ENCODE measurements at regions not wholly inside any gene's neighbourhood (a gene's known extent, or its start where the extent isn't known, plus 50 kb on each side); places are given as distances from the start of the nearest gene placed in this dataset.
"Not testable (repeated sequence)": the region's sequence is repeated elsewhere in the genome, so short reads cannot be mapped to it uniquely, and the experiment has no call there.

GRCh38 chr7:82701949-82702348, 258.4 kb upstream of the CACNA2D1 start:
- ATAC-seq (no peak), DNase-seq (no peak)
- intact Hi-C loops (cut with micrococcal nuclease): no loop called here

DNA sequence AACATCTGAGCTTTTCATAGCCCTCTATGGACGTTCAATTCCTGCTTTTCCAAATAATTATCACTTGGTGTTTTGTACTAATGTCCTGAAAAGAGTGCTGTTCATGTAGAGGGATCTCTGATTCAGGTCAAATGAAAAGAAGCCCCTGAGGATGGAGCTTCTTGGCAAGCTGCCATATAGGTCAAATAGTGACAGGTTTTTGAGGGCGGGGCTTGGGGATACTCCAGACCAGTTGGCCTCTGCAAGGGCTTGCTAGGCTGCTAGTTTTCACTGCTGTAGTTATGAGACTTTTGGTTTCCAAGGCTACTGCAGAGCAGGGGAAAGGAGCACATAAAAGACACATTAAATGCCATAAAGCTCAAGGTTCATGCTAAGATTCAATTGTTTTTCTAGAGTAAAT, 257.2 kb upstream of the CACNA2D1 start:
- no peak for ATAC-seq

DNA sequence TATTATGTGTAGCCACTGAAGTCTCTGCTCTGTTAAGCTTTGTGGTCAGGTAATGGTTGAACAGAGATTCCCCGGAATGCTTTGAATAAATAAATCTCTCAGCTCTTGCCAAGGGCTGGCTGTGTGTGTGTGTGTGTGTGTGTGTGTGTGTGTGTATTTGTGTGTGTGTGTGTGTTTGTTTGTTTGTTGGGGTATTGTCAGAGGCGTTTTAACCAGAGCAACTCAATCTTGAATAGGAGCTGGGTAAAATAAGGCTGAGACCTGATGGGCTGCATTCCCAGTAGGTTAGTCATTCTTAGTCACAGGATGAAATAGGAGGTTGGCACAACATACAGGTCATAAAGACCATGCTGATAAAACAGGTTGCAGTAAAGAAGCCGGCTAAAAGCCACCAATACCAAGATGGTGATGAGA, 256.2 kb upstream of the CACNA2D1 start:
- DNase-seq (no peak), ATAC-seq (no peak)
- intact Hi-C loops (cut with micrococcal nuclease): no loop called here

More for the DNA sequence above, 257.2 kb upstream of the CACNA2D1 start:
- DNase-seq: no peak
- intact Hi-C loops (cut with micrococcal nuclease): no loop called here

- ATAC-seq: no peak
- intact Hi-C loops (cut with micrococcal nuclease): no loop called here
- DNase-seq: no peak
These were observed 254.3 kb upstream of the CACNA2D1 start for GRCh38 chr7:82697897-82698296.

DNA sequence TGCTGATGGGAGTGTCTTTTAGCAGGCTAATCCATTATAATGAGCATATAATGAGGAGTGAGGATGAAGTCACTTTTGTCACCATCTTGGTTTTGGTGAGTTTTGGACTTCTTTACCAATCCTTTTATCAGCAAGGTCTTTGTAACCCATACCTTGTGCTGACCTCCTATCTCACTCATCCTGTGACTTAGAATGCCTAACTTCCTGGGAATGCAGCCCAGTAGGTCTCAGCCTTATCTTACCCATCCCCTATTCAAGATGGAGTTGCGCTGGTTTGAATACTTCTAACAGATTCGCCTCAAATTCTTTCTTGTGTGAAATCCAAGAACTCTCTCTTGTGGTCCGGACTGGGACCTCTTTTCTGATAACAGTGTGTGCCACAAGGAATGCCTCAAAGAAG, 253.1 kb upstream of the CACNA2D1 start:
- ATAC-seq: no peak
- intact Hi-C loops (cut with micrococcal nuclease): no loop called here
- DNase-seq: no peak

DNA sequence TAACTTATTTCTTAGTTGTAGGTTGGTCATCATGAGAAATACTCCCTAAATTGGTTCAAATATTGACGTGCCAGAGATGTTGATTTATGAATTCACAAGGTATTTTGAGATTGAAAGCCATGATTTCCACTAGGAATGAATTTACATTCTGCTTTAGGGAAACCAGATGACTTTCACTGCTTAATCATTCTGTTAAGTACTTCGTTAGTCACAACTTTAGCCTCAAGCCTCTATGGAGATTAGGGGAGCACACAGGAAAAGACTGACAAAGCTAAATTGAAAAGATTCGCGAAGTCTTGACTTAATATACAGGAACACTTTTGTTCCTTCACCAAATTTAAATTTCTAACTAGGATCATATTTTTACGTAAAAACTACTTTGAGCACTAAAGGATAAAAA, 250.4 kb upstream of the CACNA2D1 start:
- ATAC-seq (no peak), DNase-seq (no peak)
- intact Hi-C loops (cut with micrococcal nuclease): no loop called here

GRCh38 chr7:82690929-82691328, 247.4 kb upstream of the CACNA2D1 start:
- DNase-seq: no peak
- intact Hi-C loops (cut with micrococcal nuclease): no loop called here
- no peak for ATAC-seq

DNA sequence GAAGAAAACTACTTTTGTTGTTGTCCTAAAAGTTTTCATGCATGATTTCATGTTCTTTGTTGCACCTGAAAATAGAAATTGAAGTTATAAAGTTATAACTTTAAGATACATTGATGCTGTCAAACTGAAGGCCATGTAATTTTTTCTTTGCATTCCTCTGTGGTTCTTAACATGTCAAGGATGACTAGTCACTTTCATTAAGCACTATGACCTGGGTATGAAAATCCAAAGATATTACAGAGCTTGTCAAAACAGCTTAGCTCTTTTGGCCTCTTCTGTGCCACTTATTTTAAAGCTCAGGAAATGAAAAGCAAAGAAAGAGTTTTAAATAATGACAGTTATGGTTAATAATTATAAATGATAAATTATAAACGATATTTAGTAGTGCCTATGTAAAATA, 241.6 kb upstream of the CACNA2D1 start:
- ATAC-seq (no peak), DNase-seq (no peak)
- intact Hi-C loops (cut with micrococcal nuclease): no loop called here

DNA sequence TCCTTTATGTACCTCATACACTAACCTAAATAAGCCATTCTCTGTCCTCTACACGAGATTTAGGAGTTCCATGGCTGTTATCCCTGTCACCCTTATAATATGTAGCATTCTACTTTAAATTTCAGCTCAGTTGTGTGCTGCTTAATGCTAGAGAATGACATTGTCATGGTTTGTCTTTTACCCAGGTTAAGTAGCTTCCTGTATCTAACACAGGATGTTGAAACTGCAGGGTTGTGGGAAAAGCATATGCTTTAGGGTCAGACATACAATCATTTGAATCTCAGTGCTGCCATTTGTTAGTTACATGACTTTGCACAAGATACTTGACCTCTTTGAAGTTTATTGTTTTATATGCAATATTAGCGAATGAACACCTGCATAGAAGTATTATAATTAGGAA, 235.1 kb upstream of the CACNA2D1 start:
- DNase-seq: no peak
- intact Hi-C loops (cut with micrococcal nuclease): no loop called here

DNA sequence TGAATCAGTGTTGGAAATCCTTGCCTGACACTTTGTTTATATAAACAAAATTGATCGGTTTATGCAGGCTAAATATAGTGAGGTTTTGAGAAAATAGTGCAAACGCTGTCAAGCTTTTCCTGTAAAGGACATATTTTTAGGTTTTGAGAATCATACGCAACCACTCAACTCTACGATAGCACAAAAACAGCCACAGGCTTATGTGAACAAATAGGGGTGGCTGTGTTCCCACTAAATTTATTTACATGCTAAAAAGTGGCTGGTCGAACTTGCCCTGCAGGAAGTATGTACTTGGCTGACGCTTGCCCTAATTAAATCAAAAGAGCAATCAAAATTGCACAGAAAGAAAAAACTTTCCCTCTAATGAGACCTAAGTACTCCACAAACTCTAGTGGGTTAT, 234.7 kb upstream of the CACNA2D1 start:
- intact Hi-C loops (cut with micrococcal nuclease): no loop called here
- DNase-seq (no peak), ATAC-seq (no peak)

More for the DNA sequence above, 235.1 kb upstream of the CACNA2D1 start:
- ATAC-seq: no peak

DNA sequence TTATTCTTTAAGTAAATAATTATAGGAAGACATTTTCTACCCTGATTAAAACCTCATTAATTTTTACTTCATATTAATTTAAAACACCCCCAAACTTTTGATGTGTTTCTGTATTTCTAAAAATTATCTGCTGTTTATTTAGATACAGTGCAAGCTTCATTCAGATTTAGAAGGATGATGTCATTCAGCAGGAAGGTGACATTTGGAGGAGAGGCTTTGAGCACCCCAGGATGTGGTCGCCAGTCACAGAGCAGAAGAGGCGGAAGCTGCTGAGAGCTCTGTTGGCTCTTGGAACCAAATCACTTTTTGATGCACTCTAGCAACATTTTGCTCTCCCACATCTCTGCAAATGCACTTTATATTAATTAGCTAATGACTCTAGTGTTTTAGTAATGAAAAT, 233.9 kb upstream of the CACNA2D1 start:
- ATAC-seq: peak; percentile 65
- intact Hi-C loops (cut with micrococcal nuclease): no loop called here
- DNase-seq: no peak

GRCh38 chr7:82676777-82677463, 233.3 kb upstream of the CACNA2D1 start:
- no peak for ATAC-seq

GRCh38 chr7:82675396-82675795, 231.8 kb upstream of the CACNA2D1 start:
- intact Hi-C loops (cut with micrococcal nuclease): no loop called here
- ATAC-seq: no peak
- DNase-seq: no peak

More at GRCh38 chr7:82676777-82677463, 233.3 kb upstream of the CACNA2D1 start:
- no peak for DNase-seq
- intact Hi-C loops (cut with micrococcal nuclease): no loop called here

DNA sequence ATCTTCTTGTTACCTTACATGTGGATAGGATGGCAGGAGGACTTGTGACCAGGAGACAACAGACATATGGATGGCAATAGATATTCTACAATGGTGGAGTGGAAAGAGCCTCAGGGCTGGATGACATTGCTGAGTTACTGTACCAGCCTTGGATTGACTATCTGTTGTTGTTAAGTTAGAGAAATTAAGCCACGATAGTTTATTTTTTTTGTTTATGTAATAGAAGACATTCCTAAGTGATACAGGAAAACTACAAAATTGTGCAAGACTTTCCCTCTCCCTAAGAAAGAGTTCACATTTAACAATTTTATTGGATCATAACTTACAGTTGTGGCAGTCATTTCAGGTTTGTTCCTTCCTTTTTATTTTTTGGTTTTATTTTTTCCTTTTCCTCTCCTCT, 230.7 kb upstream of the CACNA2D1 start:
- no peak for ATAC-seq
- intact Hi-C loops (cut with micrococcal nuclease): no loop called here
- DNase-seq: no peak

DNA sequence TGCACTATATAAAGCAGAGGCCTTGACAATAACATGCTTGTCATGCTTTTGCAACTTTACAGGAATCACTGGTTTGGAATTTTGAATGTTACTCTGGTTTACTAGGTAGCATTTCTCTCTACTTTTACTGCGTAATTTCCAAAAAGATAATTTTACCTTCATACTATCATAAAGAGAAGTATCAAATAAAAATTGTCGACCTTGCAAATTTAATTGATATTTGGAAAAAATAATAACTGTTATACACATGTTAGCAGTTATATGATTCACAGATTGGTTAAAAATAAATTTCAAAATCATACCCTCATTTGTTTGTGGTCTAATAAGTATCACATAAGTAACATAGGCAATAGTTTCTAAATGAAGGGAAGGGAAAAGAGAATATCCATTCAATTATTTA, 228.5 kb upstream of the CACNA2D1 start:
- intact Hi-C loops (cut with micrococcal nuclease): no loop called here
- DNase-seq (no peak), ATAC-seq (no peak)

DNA sequence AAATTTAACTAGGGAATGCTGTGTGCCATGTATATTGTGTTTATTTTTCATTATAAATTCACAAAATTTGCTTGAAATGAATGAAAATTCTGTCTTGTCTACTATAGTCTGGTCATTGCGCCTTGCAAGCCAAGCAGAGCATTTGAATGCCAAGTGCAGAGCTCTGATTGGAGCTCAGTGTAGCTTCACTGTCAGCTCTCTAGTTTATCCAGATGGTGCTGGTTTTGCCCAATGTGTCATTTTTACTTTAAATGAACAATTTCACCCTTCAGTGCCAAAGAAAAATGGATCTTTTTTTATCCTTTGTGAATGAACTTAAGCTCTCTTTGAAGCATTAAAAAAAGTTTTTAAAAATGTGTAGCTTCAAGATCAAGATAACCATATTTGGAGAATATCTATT, 225.6 kb upstream of the CACNA2D1 start:
- intact Hi-C loops (cut with micrococcal nuclease): no loop called here
- DNase-seq (no peak), ATAC-seq (no peak)

- intact Hi-C loops (cut with micrococcal nuclease): no loop called here
- no peak for ATAC-seq
- no peak for DNase-seq
These were observed 225.1 kb upstream of the CACNA2D1 start for GRCh38 chr7:82668676-82669075.

DNA sequence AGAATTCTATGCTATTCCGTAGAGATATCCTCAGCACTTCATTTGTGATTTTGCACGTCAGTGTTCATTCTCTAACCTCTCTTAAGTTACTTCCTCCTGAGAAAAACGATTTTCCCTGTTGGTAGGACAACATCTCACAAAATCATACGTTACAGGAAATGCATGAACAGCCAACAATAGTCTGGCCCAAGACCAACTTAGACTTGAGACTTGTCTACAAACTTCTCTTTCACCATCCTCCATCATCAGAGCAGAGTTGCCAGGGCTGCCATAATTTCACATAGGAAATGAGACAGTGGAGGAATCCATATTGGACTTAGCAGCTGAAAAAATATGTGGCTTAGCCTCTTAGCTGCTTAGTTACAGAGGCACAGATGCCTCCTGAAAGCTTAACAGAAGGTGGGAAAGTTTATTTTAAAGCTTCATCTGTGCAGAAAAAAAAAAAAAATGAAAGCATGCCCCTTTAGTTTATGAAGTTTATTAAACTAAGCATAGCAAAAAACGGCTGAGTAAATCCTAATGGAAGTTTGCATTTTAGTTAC, 222.5 kb upstream of the CACNA2D1 start:
- DNase-seq: no peak
- intact Hi-C loops (cut with micrococcal nuclease): no loop called here
- ATAC-seq: no peak

DNA sequence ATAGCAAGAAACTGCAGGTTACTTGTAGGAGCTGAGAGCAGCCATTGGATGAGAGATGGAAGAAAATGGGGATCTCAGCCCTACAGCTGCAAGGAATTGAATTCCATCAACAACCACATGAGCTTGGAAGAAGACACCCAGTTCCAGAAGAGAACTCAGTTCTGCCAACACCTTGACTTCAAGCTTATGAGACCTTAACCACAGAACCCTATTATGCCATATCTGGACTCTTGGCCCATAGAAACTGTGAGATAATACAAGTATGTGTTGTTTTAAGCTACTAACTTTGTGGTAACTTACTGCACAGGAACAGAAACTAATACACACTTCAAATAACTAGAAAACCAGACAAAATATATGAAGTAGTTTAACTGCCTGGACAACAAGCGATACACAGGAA, 212.4 kb upstream of the CACNA2D1 start:
- ATAC-seq (no peak), DNase-seq (no peak)
- intact Hi-C loops (cut with micrococcal nuclease): no loop called here

DNA sequence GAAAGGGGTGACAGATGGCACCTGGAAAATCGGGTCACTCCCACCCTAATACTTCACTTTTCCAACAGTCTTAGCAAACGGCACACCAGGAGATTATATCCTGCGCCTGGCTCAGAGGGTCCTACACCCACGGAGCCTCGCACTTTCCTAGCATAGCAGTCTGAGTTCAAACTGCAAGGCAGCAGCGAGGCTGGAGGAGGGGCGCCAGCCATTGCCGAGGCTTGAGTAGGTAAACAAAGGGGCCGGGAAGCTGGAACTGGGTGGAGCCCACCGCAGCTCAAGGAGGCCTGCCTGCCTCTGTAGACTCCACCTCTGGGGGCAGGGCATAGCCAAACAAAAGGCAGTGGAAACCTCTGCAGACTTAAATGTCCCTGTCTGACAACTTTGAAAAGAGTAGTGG, 206.5 kb upstream of the CACNA2D1 start:
- DNase-seq; intact Hi-C loops (cut with micrococcal nuclease); ATAC-seq: not testable (repeated sequence)

DNA sequence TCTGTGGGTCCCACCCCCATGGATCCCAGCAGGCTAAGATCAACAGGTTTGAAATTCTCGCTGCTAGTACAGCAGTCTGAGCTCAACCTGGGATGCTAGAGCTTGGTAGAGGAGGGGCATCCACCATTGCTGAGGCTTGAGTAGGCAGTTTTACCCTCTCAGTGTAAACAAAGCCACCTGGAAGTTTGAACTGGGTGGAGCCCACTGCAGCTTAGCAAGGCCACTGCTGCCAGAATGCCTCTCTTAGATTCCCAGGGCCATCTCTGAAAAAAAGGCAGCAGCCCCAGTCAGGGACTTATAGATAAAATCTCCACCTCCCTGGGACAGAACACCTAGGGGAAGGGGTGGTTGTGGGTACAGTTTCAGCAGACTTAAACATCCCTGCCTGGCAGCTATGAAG, 190.0 kb upstream of the CACNA2D1 start:
- intact Hi-C loops (cut with micrococcal nuclease): no loop called here
- ATAC-seq: no peak

More for the DNA sequence above, 190.0 kb upstream of the CACNA2D1 start:
- DNase-seq: no peak

Measured in left ventricle myocardium superior (tissue), 1 donor.